ENCODE measurements at regions not wholly inside any gene's neighbourhood (a gene's known extent, or its start where the extent isn't known, plus 50 kb on each side); places are given as distances from the start of the nearest gene placed in this dataset.
A peak's percentile ranks its signal among the peaks of the same experiment; 100 is the strongest.
"Not testable (repeated sequence)": the region's sequence is repeated elsewhere in the genome, so short reads cannot be mapped to it uniquely, and the experiment has no call there.

DNA sequence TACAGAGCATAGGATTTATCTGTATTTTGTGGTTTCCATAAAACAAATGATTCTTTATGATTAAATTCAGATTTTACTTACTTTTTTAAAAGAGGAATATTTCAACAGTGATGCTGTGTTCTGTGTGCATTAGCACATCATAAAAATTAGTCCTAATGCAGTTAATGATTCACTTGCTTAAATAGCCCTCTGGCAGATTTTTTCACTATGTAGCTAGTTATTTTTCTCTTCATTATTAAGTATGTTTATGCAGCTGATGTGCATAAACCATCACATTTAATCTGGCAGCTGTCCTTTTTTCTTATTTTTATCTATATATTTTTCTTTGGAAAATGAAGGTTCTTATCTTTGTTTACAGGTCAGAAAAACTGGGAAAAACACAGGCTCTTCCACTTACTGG, 127.2 kb downstream of the ZNF486 start:
- no peaks in the 10 kb centered on the region for H3K9me3 Mint-ChIP-seq (ENCODE audit: unreplicated experiment)
- no TSS peak for BruUV-seq (replicated peaks)
- intact Hi-C loops (cut with micrococcal nuclease; ENCODE audit: unreplicated experiment) = no loop called here
- no peaks in the 10 kb centered on the region for H3K4me1 ChIP-seq
- ChIA-PET POLR2A (no interaction called here), CTCF (no interaction called here)
- no peaks in the 10 kb centered on the region for H3K4me1 Mint-ChIP-seq (ENCODE audit: low read depth, unreplicated experiment)
- DNase-seq = no peak
- TF ChIP-seq, protein P1, sequence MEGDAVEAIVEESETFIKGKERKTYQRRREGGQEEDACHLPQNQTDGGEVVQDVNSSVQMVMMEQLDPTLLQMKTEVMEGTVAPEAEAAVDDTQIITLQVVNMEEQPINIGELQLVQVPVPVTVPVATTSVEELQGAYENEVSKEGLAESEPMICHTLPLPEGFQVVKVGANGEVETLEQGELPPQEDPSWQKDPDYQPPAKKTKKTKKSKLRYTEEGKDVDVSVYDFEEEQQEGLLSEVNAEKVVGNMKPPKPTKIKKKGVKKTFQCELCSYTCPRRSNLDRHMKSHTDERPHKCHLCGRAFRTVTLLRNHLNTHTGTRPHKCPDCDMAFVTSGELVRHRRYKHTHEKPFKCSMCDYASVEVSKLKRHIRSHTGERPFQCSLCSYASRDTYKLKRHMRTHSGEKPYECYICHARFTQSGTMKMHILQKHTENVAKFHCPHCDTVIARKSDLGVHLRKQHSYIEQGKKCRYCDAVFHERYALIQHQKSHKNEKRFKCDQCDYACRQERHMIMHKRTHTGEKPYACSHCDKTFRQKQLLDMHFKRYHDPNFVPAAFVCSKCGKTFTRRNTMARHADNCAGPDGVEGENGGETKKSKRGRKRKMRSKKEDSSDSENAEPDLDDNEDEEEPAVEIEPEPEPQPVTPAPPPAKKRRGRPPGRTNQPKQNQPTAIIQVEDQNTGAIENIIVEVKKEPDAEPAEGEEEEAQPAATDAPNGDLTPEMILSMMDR (IDR thresholded peaks at IDR 0.05; ENCODE audit: insufficient read depth in 1 of 2, low read depth in 1 of 2, low read length in 1 of 2, severe bottlenecking in 1 of 2, unreplicated experiment in 1 of 2) = no peak
- no peak overlapping the region for H3K27ac Mint-ChIP-seq (ENCODE audit: unreplicated experiment)
- H3K4me3 ChIP-seq (ENCODE audit: low read depth, low read length) = no peak overlapping the region
- no peaks in the 10 kb centered on the region for H3K27me3 Mint-ChIP-seq (ENCODE audit: insufficient read depth, unreplicated experiment)
- H3K36me3 ChIP-seq (ENCODE audit: control insufficient read depth, insufficient read depth, low read length) = no peaks in the 10 kb centered on the region
- H3K4me3 Mint-ChIP-seq (ENCODE audit: unreplicated experiment) = no peak overlapping the region
- no peaks in the 10 kb centered on the region for H3K36me3 Mint-ChIP-seq (ENCODE audit: insufficient read depth, unreplicated experiment)
- no peaks in the 10 kb centered on the region for H3K27me3 ChIP-seq (replicated peaks; ENCODE audit: control insufficient read depth, insufficient read depth, low read length)
- H3K9me3 ChIP-seq = no peaks in the 10 kb centered on the region

DNA sequence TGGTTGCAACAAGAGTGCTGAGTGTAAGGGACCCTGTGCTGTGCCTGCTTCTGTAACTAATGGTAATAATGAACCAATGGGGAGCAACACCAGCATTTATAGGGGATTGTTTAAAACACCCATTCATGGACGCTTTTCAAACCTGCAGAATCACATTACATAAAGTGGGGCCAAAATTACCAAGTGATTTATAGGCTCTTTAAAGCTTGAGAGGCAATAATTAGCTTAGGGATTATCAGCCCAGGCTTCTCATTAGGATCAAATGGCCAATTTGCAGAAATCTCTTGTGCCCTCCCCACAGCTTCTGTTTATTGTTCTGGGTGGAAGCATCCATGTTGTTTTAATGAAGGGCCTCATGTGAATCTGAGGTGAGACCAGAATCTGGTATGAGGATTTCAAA, 125.5 kb downstream of the ZNF486 start:
- H3K4me1 ChIP-seq; POLR2A ChIA-PET; H3K9me3 ChIP-seq; DNase-seq; H3K4me1 Mint-ChIP-seq (ENCODE audit: low read depth, unreplicated experiment); H3K4me3 Mint-ChIP-seq (ENCODE audit: unreplicated experiment); intact Hi-C loops (cut with micrococcal nuclease; ENCODE audit: unreplicated experiment); H3K27me3 ChIP-seq (replicated peaks; ENCODE audit: control insufficient read depth, insufficient read depth, low read length); H3K4me3 ChIP-seq (ENCODE audit: low read depth, low read length); CTCF ChIA-PET; H3K27me3 Mint-ChIP-seq (ENCODE audit: insufficient read depth, unreplicated experiment); H3K9me3 Mint-ChIP-seq (ENCODE audit: unreplicated experiment); H3K27ac Mint-ChIP-seq (ENCODE audit: unreplicated experiment); BruUV-seq (replicated peaks); H3K36me3 Mint-ChIP-seq (ENCODE audit: insufficient read depth, unreplicated experiment); H3K36me3 ChIP-seq (ENCODE audit: control insufficient read depth, insufficient read depth, low read length): not testable (repeated sequence)

DNA sequence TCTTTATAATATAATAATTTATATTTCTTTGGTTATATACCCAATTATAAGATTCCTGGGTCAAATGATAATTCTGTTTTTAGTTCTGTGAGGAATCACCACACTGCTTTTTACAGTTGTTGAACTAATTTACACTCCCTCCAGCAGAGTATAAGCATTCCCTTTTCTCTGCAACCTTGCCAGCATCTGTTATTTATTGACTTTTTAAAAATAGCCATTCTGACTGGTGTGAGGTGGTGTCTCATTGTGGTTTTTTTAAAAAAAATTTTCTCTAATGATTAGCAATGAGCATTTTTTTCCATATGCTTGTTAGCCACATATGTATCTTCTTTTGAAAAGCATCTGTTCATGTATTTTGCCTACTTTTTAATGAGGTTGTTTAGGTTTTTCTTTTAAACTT, 122.2 kb downstream of the ZNF486 start:
- Histone ChIP-seq H3K4me3 (ENCODE audit: low read depth, low read length) (no peak overlapping the region), H3K36me3 (ENCODE audit: control insufficient read depth, insufficient read depth, low read length) (no peaks in the 10 kb centered on the region), H3K27me3 (replicated peaks; ENCODE audit: control insufficient read depth, insufficient read depth, low read length) (no peaks in the 10 kb centered on the region), H3K9me3 (no peaks in the 10 kb centered on the region), H3K4me1 (no peaks in the 10 kb centered on the region)
- Mint-ChIP-seq H3K36me3 (ENCODE audit: insufficient read depth, unreplicated experiment) (no peaks in the 10 kb centered on the region), H3K4me3 (ENCODE audit: unreplicated experiment) (no peak overlapping the region), H3K27ac (ENCODE audit: unreplicated experiment) (no peak overlapping the region), H3K9me3 (ENCODE audit: unreplicated experiment) (peaks cover 33% of the 10 kb centered on the region), H3K4me1 (ENCODE audit: low read depth, unreplicated experiment) (no peaks in the 10 kb centered on the region), H3K27me3 (ENCODE audit: insufficient read depth, unreplicated experiment) (no peaks in the 10 kb centered on the region)
- CTCF ChIA-PET = no interaction called here
- intact Hi-C loops (cut with micrococcal nuclease; ENCODE audit: unreplicated experiment) = no loop called here
- POLR2A ChIA-PET = no interaction called here
- BruUV-seq (replicated peaks) = no TSS peak
- TF ChIP-seq, protein P1 (IDR thresholded peaks at IDR 0.05; ENCODE audit: insufficient read depth in 1 of 2, low read depth in 1 of 2, low read length in 1 of 2, severe bottlenecking in 1 of 2, unreplicated experiment in 1 of 2) = no peak
- DNase-seq = no peak

DNA sequence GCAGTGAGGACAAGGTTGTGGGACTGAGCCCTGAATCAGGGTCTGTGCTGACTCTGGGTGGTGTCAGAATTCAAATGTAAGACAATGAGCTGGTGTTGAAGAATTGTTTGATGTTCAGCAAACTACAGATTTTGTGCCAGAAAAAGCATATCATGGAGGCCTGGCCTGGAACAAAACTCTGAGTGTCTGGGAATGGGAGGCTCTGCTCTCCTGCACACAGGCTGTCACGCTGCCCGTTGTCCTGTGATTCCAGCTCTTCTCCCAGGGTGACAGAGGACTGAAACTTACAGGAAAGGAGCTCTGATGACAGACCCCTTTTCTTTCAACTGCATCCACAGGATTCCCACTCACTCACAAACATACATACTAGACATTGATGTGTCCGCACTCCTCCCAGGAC, 120.1 kb downstream of the ZNF486 start:
- Mint-ChIP-seq H3K36me3 (ENCODE audit: insufficient read depth, unreplicated experiment) (no peaks in the 10 kb centered on the region), H3K4me3 (ENCODE audit: unreplicated experiment) (no peak overlapping the region), H3K27me3 (ENCODE audit: insufficient read depth, unreplicated experiment) (no peaks in the 10 kb centered on the region), H3K4me1 (ENCODE audit: low read depth, unreplicated experiment) (no peaks in the 10 kb centered on the region), H3K27ac (ENCODE audit: unreplicated experiment) (no peak overlapping the region), H3K9me3 (ENCODE audit: unreplicated experiment) (peaks cover 49% of the 10 kb centered on the region)
- no TSS peak for BruUV-seq (replicated peaks)
- no peaks in the 10 kb centered on the region; the same call in 1 of the 2 replicates for H3K27me3 ChIP-seq (replicated peaks; ENCODE audit: control insufficient read depth, insufficient read depth, low read length)
- H3K36me3 ChIP-seq (ENCODE audit: control insufficient read depth, insufficient read depth, low read length) = no peaks in the 10 kb centered on the region
- ChIA-PET POLR2A (no interaction called here), CTCF (no interaction called here)
- intact Hi-C loops (cut with micrococcal nuclease; ENCODE audit: unreplicated experiment) = no loop called here
- TF ChIP-seq, protein P1 (IDR thresholded peaks at IDR 0.05; ENCODE audit: insufficient read depth in 1 of 2, low read depth in 1 of 2, low read length in 1 of 2, severe bottlenecking in 1 of 2, unreplicated experiment in 1 of 2) = no peak
- H3K9me3 ChIP-seq = no peaks in the 10 kb centered on the region
- DNase-seq = no peak
- no peaks in the 10 kb centered on the region for H3K4me1 ChIP-seq
- H3K4me3 ChIP-seq (ENCODE audit: low read depth, low read length) = no peak overlapping the region

DNA sequence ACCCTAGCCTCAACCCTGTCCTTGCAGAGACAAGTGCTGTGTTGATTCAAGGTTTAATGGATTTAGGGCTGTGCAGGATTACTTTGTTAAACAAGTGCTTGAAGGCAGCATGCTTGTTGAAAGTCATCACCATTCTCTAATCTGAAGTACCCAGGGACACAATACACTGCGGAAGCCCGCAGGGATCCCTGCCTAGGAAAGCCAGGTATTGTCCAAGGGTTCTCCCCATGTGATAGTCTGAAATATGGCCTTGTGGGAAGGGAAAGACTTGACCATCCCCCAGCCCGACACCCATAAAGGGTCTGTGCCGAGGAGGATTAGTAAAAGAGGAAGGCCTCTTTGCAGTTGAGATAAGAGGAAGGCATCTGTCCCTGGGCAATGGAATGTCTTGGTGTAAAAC, 118.9 kb downstream of the ZNF486 start:
- H3K9me3 ChIP-seq; H3K4me1 Mint-ChIP-seq (ENCODE audit: low read depth, unreplicated experiment); H3K27me3 ChIP-seq (replicated peaks; ENCODE audit: control insufficient read depth, insufficient read depth, low read length); H3K4me1 ChIP-seq; BruUV-seq (replicated peaks); H3K4me3 ChIP-seq (ENCODE audit: low read depth, low read length); H3K36me3 ChIP-seq (ENCODE audit: control insufficient read depth, insufficient read depth, low read length); H3K27me3 Mint-ChIP-seq (ENCODE audit: insufficient read depth, unreplicated experiment); H3K27ac Mint-ChIP-seq (ENCODE audit: unreplicated experiment); H3K36me3 Mint-ChIP-seq (ENCODE audit: insufficient read depth, unreplicated experiment); H3K4me3 Mint-ChIP-seq (ENCODE audit: unreplicated experiment); POLR2A ChIA-PET; intact Hi-C loops (cut with micrococcal nuclease; ENCODE audit: unreplicated experiment); CTCF ChIA-PET: not testable (repeated sequence)
- H3K9me3 Mint-ChIP-seq (ENCODE audit: unreplicated experiment) = peaks cover 49% of the 10 kb centered on the region
- DNase-seq = peak in 1 of 2 experiments; percentile 1

All from Caco-2 (cell line).